ENCODE measurements at regions not wholly inside any gene's neighbourhood (a gene's known extent, or its start where the extent isn't known, plus 50 kb on each side); places are given as distances from the start of the nearest gene placed in this dataset.
"Not testable (repeated sequence)": the region's sequence is repeated elsewhere in the genome, so short reads cannot be mapped to it uniquely, and the experiment has no call there.

DNA sequence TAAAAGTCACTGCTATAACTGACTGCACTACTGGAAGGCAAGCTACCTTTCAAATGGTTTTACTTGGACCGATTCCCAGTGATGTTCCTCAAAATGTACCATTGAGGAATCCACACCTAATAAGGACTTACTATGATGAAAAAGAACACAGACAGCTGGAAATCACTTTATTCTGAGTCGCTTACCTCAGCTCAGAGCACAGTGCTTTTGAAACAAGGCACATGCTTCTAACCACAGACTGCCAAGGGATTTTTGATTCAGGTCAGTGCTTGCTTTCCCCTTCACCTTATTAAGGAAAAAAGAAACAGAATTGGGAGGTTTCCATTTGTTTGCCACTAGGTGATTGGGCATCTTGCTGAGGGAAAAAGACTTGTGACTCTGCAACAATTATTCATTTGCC, 707.5 kb upstream of the FSHR start:
- no peak for ATAC-seq (replicated peaks in 1 of 2)
- Mint-ChIP-seq H3K9me3 (peaks cover 0 to 2% of the 10 kb centered on the region in 2 donors), H3K27ac (no peak overlapping the region), H3K4me3 (no peak overlapping the region), H3K36me3 (ENCODE audit: insufficient read depth in 2 of 2) (no peaks in the 10 kb centered on the region), H3K27me3 (ENCODE audit: low read depth) (no peaks in the 10 kb centered on the region), H3K4me1 (ENCODE audit: low read depth) (no peaks in the 10 kb centered on the region)
- DNase-seq = no peak

DNA sequence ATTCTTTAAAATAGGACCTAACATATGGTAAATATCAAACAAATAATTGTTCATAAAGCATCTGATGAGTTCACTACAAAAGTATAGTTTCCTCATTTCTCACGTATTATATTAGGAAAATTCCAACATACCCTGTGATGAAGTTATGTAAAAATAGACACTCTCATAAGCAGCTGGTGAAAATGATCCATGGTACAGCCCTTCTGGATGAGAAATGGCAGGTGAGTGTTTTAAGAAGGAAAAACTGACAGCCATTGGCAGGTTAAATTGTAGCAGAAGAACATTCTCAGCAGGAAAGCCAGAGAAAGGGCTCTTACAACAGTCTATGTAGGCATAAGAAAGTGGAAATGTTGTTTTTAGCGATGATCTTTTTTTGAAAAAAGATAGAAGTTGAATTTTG, 706.5 kb upstream of the FSHR start:
- Mint-ChIP-seq H3K27ac (no peak overlapping the region), H3K9me3 (peaks cover 1 to 2% of the 10 kb centered on the region in 2 donors), H3K27me3 (ENCODE audit: low read depth) (no peaks in the 10 kb centered on the region)

DNA sequence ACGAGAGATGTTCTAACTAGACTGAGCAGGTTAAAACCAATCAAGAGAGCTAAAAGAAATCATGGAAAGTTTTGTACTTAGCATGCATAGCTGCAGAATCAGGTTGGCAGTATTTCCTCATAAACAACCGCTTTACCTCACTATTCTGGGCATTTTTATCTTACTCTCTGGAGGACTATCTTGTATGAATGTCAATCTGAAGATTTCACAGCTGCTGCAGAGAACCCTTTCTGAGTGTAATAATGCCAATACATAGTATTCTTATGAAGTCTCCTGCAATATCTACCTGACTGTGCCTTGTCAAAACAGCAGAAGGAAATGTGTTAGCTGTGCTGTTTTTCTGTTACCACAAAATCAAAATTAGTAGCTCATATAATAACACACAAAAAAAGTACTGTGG, 705.9 kb upstream of the FSHR start:
- Mint-ChIP-seq H3K27me3 (ENCODE audit: low read depth) (no peaks in the 10 kb centered on the region), H3K9me3 (peaks cover 1 to 2% of the 10 kb centered on the region in 2 donors), H3K27ac (no peak overlapping the region), H3K4me3 (no peak overlapping the region), H3K36me3 (ENCODE audit: insufficient read depth in 2 of 2) (no peaks in the 10 kb centered on the region), H3K4me1 (ENCODE audit: low read depth) (no peaks in the 10 kb centered on the region)
- DNase-seq = no peak
- no peak for ATAC-seq (replicated peaks in 1 of 2)

More for the DNA sequence above, 706.5 kb upstream of the FSHR start:
- Mint-ChIP-seq H3K36me3 (ENCODE audit: insufficient read depth in 2 of 2) (no peaks in the 10 kb centered on the region), H3K4me1 (ENCODE audit: low read depth) (no peaks in the 10 kb centered on the region), H3K4me3 (no peak overlapping the region)
- DNase-seq (no peak), ATAC-seq (replicated peaks in 1 of 2) (no peak)

DNA sequence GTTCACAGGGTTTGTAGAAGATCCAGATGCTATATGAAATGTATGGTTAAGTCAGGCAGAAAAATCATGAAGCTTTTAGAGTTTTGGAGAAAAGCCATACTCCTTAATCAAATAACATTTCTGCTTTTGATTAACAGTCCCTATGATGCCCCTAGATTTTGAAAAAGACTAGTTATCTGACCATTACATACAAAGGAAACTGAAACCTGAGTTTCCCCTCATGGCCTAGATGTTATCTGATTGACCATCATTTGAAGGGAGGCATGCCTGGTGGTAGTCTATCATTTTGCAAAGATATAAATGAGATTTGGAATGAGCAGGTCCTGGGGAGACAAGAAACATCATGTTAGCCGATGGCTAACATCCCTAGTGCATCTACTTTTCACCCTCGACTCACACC, 704.3 kb upstream of the FSHR start:
- Mint-ChIP-seq H3K27ac (no peak overlapping the region), H3K36me3 (ENCODE audit: insufficient read depth in 2 of 2) (no peaks in the 10 kb centered on the region), H3K9me3 (peaks cover 1 to 2% of the 10 kb centered on the region in 2 donors), H3K27me3 (ENCODE audit: low read depth) (no peaks in the 10 kb centered on the region), H3K4me3 (no peak overlapping the region), H3K4me1 (ENCODE audit: low read depth) (no peaks in the 10 kb centered on the region)
- DNase-seq (no peak), ATAC-seq (replicated peaks in 1 of 2) (no peak)

DNA sequence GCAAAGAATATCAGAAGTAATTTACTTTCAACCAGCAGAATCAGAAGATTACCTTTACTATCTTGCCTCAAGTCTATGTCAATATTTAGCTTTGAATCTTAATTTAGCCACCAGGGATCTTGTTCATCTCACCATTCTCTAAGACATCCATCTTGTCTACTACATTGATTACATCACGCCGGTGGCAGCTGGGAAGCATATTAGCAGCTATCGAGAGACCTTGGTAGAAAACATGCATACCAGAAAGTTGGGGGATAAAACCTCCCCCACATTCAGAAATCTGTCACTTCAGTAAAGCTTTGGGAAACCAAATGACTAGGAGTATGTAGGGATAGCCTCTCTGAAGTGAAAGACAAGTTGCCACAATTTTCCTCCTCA, 703.8 kb upstream of the FSHR start:
- Mint-ChIP-seq H3K27me3 (ENCODE audit: low read depth) (no peaks in the 10 kb centered on the region), H3K27ac (no peak overlapping the region), H3K9me3 (peaks cover 1 to 2% of the 10 kb centered on the region in 2 donors), H3K36me3 (ENCODE audit: insufficient read depth in 2 of 2) (no peaks in the 10 kb centered on the region), H3K4me3 (no peak overlapping the region), H3K4me1 (ENCODE audit: low read depth) (no peaks in the 10 kb centered on the region)
- ATAC-seq (replicated peaks in 1 of 2) (no peak), DNase-seq (no peak)

DNA sequence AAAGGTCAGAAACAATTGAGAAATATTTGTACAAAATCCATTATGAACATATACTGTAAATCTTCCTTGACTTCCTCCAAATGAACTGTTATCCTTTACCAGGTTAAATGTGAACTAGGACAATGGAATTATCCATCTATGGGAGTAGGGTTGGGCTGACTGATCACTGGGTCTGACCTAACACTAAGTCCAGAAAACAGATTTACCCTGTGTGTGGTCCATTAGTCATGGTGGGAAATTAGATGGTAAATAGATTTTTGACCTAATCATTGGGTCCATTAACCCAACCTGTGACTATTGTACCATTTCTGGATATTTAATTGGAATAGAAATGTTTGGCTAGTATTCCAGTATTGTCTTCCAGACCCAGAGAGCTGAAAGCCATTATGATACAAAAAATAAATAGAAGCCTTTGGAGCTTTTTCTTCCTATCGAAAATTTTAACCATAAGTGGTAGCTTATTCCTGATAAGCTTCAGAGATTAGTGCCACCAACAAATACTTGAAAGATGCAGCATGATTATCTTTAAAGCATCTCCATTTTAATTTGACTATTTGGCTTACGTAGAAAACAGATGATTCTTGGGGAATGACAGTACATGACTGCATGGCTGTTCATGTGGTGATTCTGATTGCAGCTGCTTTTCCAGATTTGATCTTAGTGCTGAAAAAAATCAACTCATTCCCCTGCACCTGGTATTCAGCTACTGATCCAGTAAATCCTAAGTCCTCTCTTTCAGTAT, 703.2 kb upstream of the FSHR start:
- no peak for DNase-seq
- Mint-ChIP-seq H3K4me3 (no peak overlapping the region), H3K27me3 (ENCODE audit: low read depth) (no peaks in the 10 kb centered on the region), H3K27ac (no peak overlapping the region), H3K4me1 (ENCODE audit: low read depth) (no peaks in the 10 kb centered on the region), H3K36me3 (ENCODE audit: insufficient read depth in 2 of 2) (no peaks in the 10 kb centered on the region), H3K9me3 (peaks cover 1 to 2% of the 10 kb centered on the region in 2 donors)
- ATAC-seq (replicated peaks in 1 of 2) = no peak

DNA sequence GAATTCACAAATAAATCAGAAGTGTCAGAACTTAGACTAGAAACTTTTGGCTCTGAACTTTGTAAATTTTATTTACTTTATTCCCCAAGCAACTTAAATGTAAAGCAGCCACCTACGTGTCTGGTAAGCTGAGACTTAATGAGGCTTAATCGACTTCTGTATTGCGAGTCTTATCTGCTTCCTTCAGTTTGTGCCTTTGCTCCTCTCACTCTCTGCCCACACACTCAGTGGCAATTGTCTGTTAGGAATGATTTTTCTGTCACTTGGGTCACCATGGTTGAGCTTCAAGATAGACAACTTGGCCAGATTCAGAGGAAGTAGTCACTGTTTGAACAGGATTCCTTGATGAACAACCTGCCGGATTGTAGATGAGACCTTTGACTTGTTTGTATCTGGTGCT, 691.4 kb upstream of the FSHR start:
- DNase-seq (no peak), ATAC-seq (replicated peaks in 1 of 2) (no peak)
- Mint-ChIP-seq H3K4me1 (ENCODE audit: low read depth) (no peaks in the 10 kb centered on the region), H3K36me3 (ENCODE audit: insufficient read depth in 2 of 2) (no peaks in the 10 kb centered on the region), H3K27ac (no peak overlapping the region), H3K27me3 (ENCODE audit: low read depth) (no peaks in the 10 kb centered on the region), H3K9me3 (peaks cover 2 to 4% of the 10 kb centered on the region in 2 donors), H3K4me3 (no peak overlapping the region)

DNA sequence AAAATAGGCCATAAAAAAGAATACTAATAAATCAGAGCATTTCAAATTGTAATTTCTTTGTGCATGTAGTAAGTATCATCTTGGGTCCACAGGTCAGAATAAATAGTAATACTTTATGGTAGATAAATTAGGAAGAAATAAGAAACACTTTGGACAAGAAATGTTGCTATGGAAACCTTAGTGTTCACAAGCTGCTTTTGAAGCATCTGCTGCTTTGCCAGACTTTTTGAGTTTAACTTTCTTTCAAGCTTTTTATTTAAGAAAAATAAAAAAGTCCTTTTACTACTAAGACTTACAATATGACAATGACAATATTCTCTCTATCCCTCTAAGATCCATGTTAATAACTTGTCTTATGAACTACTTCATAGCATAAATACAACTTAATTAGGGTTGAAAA, 690.7 kb upstream of the FSHR start:
- peaks cover 2 to 4% of the 10 kb centered on the region in 2 donors for H3K9me3 Mint-ChIP-seq
- H3K36me3 Mint-ChIP-seq (ENCODE audit: insufficient read depth in 2 of 2) = no peaks in the 10 kb centered on the region
- no peak for DNase-seq
- no peak overlapping the region for H3K4me3 Mint-ChIP-seq
- H3K27me3 Mint-ChIP-seq (ENCODE audit: low read depth) = no peaks in the 10 kb centered on the region
- no peak overlapping the region for H3K27ac Mint-ChIP-seq
- ATAC-seq (replicated peaks in 1 of 2) = no peak
- H3K4me1 Mint-ChIP-seq (ENCODE audit: low read depth) = no peaks in the 10 kb centered on the region

DNA sequence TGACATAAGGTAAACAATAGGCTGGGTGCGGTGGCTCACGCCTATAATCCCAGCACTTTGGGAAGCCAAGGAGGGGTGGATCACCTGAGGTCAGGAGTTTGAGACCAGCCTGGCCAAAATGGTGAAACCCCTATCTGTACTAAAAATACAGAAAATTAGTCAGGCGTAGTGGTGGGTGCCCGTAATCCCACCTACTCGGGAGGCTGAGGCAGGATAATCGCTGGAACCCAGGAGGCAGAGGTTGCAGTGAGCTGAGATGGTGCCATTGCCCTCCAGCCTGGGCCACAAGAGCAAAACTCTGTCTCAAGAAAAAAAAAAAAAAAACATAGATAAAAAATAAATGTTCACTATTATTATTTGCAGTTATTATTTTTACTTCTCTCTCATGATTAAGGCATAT, 689.8 kb upstream of the FSHR start:
- not testable (repeated sequence) for H3K27ac Mint-ChIP-seq; H3K4me1 Mint-ChIP-seq (ENCODE audit: low read depth); H3K36me3 Mint-ChIP-seq (ENCODE audit: insufficient read depth in 2 of 2); DNase-seq; H3K4me3 Mint-ChIP-seq; H3K9me3 Mint-ChIP-seq; ATAC-seq (replicated peaks in 1 of 2); H3K27me3 Mint-ChIP-seq (ENCODE audit: low read depth)

DNA sequence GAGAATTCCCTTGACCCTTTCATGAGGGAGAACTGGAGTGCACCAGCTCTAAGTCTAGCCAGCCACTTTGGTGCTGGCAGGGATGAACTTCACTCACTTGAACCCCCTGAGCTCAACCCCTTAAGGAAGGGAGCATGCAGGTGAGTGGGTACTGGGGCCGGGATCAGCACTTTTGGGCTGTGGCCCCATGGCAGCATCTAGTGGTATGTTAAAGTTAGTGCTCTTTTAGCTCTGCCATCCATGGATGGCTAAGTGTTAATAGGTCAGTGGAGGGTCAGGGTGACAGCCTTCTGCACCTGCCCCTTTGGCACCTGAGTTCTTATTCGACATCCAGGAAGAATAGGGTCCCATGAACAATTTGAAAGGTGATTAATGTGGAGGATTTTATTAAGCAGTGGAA, 689.0 kb upstream of the FSHR start:
- no peak overlapping the region for H3K27ac Mint-ChIP-seq
- no peaks in the 10 kb centered on the region for H3K27me3 Mint-ChIP-seq (ENCODE audit: low read depth)
- peaks cover 2 to 3% of the 10 kb centered on the region in 2 donors for H3K9me3 Mint-ChIP-seq
- ATAC-seq (replicated peaks in 1 of 2) = no peak
- H3K4me1 Mint-ChIP-seq (ENCODE audit: low read depth) = no peaks in the 10 kb centered on the region
- no peak for DNase-seq
- no peaks in the 10 kb centered on the region for H3K36me3 Mint-ChIP-seq (ENCODE audit: insufficient read depth in 2 of 2)
- H3K4me3 Mint-ChIP-seq = no peak overlapping the region

DNA sequence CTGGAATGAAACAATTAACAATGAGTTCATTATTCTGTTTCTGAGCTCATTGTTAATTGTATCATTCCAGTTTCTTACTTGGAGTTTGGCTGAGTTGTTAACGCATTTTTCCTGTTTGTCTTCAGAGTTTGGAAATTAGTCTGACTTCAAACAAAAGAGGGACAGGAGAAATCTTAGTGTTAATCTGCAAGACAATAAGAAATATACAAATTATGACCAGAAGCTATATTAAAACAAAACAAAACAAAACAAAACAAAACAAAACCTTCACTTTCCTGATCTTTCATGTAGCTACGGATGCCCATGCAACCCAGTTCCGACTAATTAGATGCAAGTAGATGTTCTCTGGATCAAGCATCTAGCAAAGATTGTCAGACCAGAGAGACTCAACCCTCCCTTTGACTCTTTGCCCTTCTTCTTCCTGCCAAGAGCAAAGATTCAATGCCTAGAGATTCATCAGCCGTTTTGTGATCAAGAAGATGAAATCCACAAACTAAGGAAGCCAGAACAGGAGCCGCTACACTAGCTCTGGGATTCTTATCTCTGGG, 686.2 kb upstream of the FSHR start:
- H3K4me3 Mint-ChIP-seq = no peak overlapping the region
- H3K4me1 Mint-ChIP-seq (ENCODE audit: low read depth) = no peaks in the 10 kb centered on the region
- no peak for DNase-seq
- ATAC-seq (replicated peaks in 1 of 2) = no peak
- H3K27ac Mint-ChIP-seq = no peak overlapping the region
- no peaks in the 10 kb centered on the region for H3K36me3 Mint-ChIP-seq (ENCODE audit: insufficient read depth in 2 of 2)
- no peaks in the 10 kb centered on the region for H3K27me3 Mint-ChIP-seq (ENCODE audit: low read depth)
- peaks cover 2 to 6% of the 10 kb centered on the region in 2 donors for H3K9me3 Mint-ChIP-seq

DNA sequence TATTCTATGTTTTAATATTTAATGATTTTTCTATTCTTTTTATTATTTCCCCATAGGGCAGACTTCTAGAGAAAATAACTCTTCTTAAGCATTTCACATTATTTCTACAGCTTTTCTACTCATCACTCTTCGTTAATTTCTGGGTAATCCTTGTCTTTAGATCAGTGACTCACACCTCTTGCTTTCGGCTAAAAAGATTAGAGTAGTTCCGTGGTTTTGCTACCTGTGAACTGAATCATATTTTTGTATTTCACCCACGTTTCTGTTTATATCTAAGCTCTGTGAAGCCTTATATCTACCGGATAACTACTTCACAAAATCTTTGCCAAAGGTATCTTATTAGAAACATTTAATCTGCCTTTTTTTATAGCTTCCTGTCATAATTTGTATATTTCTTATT, 685.5 kb upstream of the FSHR start:
- Mint-ChIP-seq H3K27ac (no peak overlapping the region), H3K9me3 (peaks cover 2 to 6% of the 10 kb centered on the region in 2 donors), H3K4me3 (no peak overlapping the region), H3K36me3 (ENCODE audit: insufficient read depth in 2 of 2) (no peaks in the 10 kb centered on the region), H3K4me1 (ENCODE audit: low read depth) (no peaks in the 10 kb centered on the region), H3K27me3 (ENCODE audit: low read depth) (no peaks in the 10 kb centered on the region)
- DNase-seq = no peak
- no peak for ATAC-seq (replicated peaks in 1 of 2)

DNA sequence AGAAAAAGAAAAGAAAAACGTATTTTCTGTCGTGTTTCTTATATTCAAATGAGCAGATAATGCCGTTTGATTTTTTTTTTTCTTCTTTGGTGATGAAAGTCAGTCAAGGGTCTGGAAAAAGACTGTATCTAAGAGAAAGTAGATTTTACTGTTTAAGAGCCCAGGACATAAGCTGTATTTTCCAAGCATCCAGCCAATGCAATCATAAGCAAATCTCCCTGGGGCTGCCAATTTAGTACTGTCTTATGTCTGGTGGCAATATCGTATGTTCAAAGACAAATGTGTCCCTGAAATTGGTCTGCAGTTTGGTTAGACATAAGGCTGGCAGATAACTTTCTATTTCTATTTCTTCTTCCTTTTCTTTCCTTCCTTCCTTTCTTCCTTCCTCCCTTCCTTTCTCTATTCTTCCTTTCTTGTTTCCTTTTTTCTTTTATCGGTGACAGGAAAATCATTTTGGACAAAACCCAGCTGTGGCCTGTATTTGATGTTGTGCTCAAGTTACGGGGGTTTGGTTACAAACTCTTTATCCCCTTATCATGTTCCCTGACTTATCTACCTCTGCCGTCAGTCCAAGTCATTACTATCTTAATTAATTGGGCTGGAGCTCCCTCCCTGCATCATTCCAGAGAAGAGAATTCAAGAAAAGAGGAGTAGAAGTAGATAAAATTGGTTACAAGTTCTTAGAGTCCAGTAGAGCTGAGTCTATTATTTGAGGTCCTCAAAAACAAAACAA, 683.4 kb upstream of the FSHR start:
- Mint-ChIP-seq H3K9me3 (peaks cover 4 to 6% of the 10 kb centered on the region in 2 donors), H3K4me1 (ENCODE audit: low read depth) (no peaks in the 10 kb centered on the region), H3K36me3 (ENCODE audit: insufficient read depth in 2 of 2) (no peaks in the 10 kb centered on the region), H3K4me3 (no peak overlapping the region), H3K27ac (no peak overlapping the region), H3K27me3 (ENCODE audit: low read depth) (no peaks in the 10 kb centered on the region)
- ATAC-seq (replicated peaks in 1 of 2) (no peak), DNase-seq (no peak)
